Kidney (tissue), 13 donors: ENCODE measurements at regions not wholly inside any gene's neighbourhood (a gene's known extent, or its start where the extent isn't known, plus 50 kb on each side); places are given as distances from the start of the nearest gene placed in this dataset.
"Not testable (repeated sequence)": the region's sequence is repeated elsewhere in the genome, so short reads cannot be mapped to it uniquely, and the experiment has no call there.

Experiments
- DNase-seq, 5 donors: peaks; one replicate each; pipeline ENCODE4 v3.0.0-alpha.2; 2013 to 2020
- FAIRE-seq: peaks from 2 replicates; lab custom pipeline; 2012; peaks lifted over from hg19 to GRCh38; lab: Jason Lieb, UNC
- H3K27ac ChIP-seq, 2 donors: one replicate each; pipeline ENCODE4 v1.7.0; 2013; ENCODE audit warnings: low read depth in 2 of 2, low read length in 2 of 2, inconsistent platforms in 1 of 2
- H3K27me3 ChIP-seq: one replicate; pipeline ENCODE4 v1.7.1; 2013; ENCODE audit warnings: low read length, inconsistent platforms; ENCODE audit not compliant: control insufficient read depth, insufficient read depth
- H3K36me3 ChIP-seq, 3 donors: one replicate each; pipeline versions ENCODE4 v1.7.0 to v1.7.1; 2013; ENCODE audit warnings: low read length in 3 of 3, control low read depth in 1 of 3, inconsistent platforms in 1 of 3; ENCODE audit not compliant: insufficient read depth in 3 of 3, control insufficient read depth in 2 of 3
- H3K4me1 ChIP-seq, 3 donors: one replicate each; pipeline versions ENCODE4 v1.7.0 to v1.7.1; 2013; ENCODE audit warnings: low read length in 3 of 3, inconsistent platforms in 1 of 3, low read depth in 1 of 3; ENCODE audit not compliant: control insufficient read depth in 2 of 3, insufficient read depth in 2 of 3
- H3K4me3 ChIP-seq, 3 donors: one replicate each; pipeline versions ENCODE4 v1.7.0 to v1.8.1; 2013; ENCODE audit warnings: low read length in 3 of 3, control low read depth in 1 of 3, inconsistent platforms in 1 of 3
- H3K9ac ChIP-seq, 3 donors: one replicate each; pipeline versions ENCODE4 v1.7.0 to v1.7.1; 2013; ENCODE audit warnings: low read length in 3 of 3, control low read depth in 1 of 3, inconsistent platforms in 1 of 3
- H3K9me3 ChIP-seq, 3 donors: one replicate each; pipeline versions ENCODE4 v1.7.0 to v1.7.1; 2013; ENCODE audit warnings: low read length in 3 of 3, control low read depth in 1 of 3, inconsistent platforms in 1 of 3; ENCODE audit not compliant: control insufficient read depth in 2 of 3, insufficient read depth in 1 of 3
- CTCF ChIP-seq: IDR thresholded peaks from 3 replicates; pipeline ENCODE4 v1.5.1; 2012; ENCODE audit warnings: mild to moderate bottlenecking, moderate library complexity, borderline replicate concordance; ENCODE audit not compliant: insufficient read depth; ENCODE audit errors: extremely low read depth
- intact Hi-C: fragments of 100-400 bp; cut with DNase I; formaldehyde crosslinking; loops from one replicate; pipeline ENCODE4 v1.11.1; 2022
- donor health status: control.
- donor health status: control.
- donor health status: control.
- donor health status: control.
- donor health status: control.
- donor health status: DM: yes; HTN: yes; CAD: no.
- donor health status: Normal renal cell carcinoma (clear cell type).

GRCh38 chr11:90476442-90477007 lies 253.7 kb upstream of the CHORDC1 start:
- H3K4me3 ChIP-seq, result no peak overlapping the region
- peak; percentile 35 for FAIRE-seq
- intact Hi-C loops, result no loop called here
- H3K4me1 ChIP-seq, result no peaks in the 10 kb centered on the region
- peak in 3 of 5 donors; percentile 18 to 57 (median 34) for DNase-seq
- no peak overlapping the region for H3K9ac ChIP-seq
- H3K27ac ChIP-seq, result no peak overlapping the region
- peak; percentile 65 for TF ChIP-seq CTCF
- no peaks in the 10 kb centered on the region for H3K9me3 ChIP-seq
- H3K27me3 ChIP-seq, result no peaks in the 10 kb centered on the region
- H3K36me3 ChIP-seq, result no peaks in the 10 kb centered on the region

GRCh38 chr11:90468923-90469322 lies 246.1 kb upstream of the CHORDC1 start:
- no peaks in the 10 kb centered on the region for H3K36me3 ChIP-seq
- no peak for TF ChIP-seq CTCF
- no peaks in the 10 kb centered on the region for H3K27me3 ChIP-seq
- no peak overlapping the region for H3K4me3 ChIP-seq
- H3K4me1 ChIP-seq, result no peaks in the 10 kb centered on the region
- intact Hi-C loops, result no loop called here
- no peak overlapping the region for H3K27ac ChIP-seq
- FAIRE-seq (no peak), DNase-seq (no peak)
- H3K9me3 ChIP-seq, result no peaks in the 10 kb centered on the region
- H3K9ac ChIP-seq, result no peak overlapping the region

GRCh38 chr11:90465553-90465952 lies 242.7 kb upstream of the CHORDC1 start:
- no peak for FAIRE-seq
- intact Hi-C loops, result no loop called here

GRCh38 chr11:90455347-90455920 lies 232.6 kb upstream of the CHORDC1 start:
- H3K9me3 ChIP-seq, H3K9ac ChIP-seq, H3K27ac ChIP-seq, H3K4me1 ChIP-seq, DNase-seq, intact Hi-C loops, H3K27me3 ChIP-seq, H3K4me3 ChIP-seq, H3K36me3 ChIP-seq, FAIRE-seq: not testable (repeated sequence)

More at GRCh38 chr11:90465553-90465952, 242.7 kb upstream of the CHORDC1 start:
- Histone ChIP-seq H3K4me3 (no peak overlapping the region), H3K4me1 (no peaks in the 10 kb centered on the region), H3K36me3 (no peaks in the 10 kb centered on the region), H3K27me3 (no peaks in the 10 kb centered on the region), H3K9me3 (no peaks in the 10 kb centered on the region), H3K9ac (no peak overlapping the region), H3K27ac (no peak overlapping the region)
- no peak for DNase-seq
- no peak for TF ChIP-seq CTCF
